HG02623 (cell line): ENCODE measurements at regions not wholly inside any gene's neighbourhood (a gene's known extent, or its start where the extent isn't known, plus 50 kb on each side); places are given as distances from the start of the nearest gene placed in this dataset.

Source experiments
- ATAC-seq: cut with Tn5 transposase; IDR thresholded peaks from one replicate; pipeline ENCODE4 v1.9.1; 2021; ENCODE audit warnings: moderate library complexity; ENCODE audit not compliant: unreplicated experiment

GRCh38 chr7:12067156-12067831, 143.8 kb upstream of the TMEM106B start:
- ATAC-seq = peak; percentile 60

- no peak for ATAC-seq
These were observed 141.3 kb upstream of the TMEM106B start for GRCh38 chr7:12069757-12070156.

- no peak for ATAC-seq
These were observed 136.2 kb upstream of the TMEM106B start for GRCh38 chr7:12074889-12075288.

DNA sequence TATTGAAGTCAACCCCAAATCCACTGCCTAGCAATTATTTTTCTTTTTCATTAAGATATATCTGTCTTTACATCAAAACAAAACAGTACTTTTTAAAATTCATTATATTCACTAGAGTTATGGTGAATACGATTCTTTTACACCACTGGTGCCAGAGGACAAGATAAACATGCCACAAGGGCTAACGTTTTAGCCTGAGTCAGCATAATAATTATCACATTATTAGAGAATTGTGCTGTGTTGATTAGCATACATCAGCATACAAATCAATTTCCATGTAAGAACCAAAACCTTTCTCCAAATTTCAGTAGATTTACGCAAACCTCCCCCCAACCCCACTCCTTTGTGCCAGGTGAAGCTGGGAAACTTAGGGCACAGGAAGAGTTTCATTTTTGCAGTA, 131.1 kb upstream of the TMEM106B start:
- ATAC-seq = no peak

DNA sequence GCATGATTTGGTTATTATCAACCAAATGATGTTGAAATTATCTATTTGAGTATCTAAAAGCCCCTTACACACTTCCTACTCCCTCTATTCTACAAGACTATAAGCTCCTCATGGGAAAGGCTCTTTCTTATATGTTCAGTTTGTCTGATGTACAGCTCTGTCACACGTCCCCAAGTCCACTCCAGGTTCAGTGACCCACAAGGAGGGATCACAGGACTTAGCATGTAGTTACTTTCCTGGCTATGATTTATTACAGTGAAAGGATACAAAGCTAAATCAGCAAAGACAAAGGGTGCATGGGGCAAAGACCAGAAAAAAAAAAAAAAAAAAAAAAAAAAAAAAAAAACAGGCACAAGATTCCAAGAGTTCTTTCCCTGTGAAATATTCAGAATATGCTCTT, 125.6 kb upstream of the TMEM106B start:
- ATAC-seq = no peak

- no peak for ATAC-seq
These were observed 120.9 kb upstream of the TMEM106B start for GRCh38 chr7:12089951-12090756.

DNA sequence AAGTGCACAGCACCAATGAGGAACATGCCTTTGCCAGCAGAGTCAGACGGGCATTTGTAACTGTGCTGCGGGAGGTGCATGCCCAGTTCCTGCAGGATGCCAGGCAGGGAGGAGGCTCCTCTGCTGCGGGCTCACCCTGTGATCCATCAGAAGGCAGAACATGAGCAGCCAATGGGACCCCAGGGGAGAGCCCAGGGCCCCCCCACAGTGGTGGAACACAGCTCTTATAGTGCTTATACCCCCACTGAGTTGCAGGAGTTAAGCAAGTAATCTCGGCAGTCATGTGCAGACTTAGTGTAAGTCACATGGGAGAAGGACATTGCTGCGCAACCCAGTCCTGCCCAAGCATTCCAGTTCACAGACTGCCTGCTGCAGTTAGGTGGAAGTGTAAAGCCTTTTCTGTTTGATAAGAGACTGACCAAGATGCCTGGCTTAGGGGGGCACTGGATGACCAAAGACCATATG, 120.3 kb upstream of the TMEM106B start:
- ATAC-seq = no peak

DNA sequence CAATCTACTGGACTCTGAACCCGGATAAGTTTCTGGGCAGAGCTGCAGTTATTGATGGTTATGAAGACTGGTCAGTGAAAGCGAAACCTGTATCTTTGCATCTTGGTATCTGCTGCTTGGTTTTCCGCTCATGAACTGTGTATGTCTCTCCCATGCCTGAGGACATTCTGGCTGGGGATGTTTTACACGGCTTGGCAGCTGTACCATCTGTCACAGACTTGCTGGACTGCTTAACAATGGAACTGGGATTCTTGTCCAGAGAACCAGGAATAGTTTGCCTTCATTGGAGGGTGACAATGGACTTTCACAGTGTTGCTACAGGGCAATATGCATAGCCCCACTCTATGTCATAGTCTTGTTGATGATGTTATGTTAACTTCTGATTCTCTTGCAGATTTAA, 119.9 kb upstream of the TMEM106B start:
- no peak for ATAC-seq

DNA sequence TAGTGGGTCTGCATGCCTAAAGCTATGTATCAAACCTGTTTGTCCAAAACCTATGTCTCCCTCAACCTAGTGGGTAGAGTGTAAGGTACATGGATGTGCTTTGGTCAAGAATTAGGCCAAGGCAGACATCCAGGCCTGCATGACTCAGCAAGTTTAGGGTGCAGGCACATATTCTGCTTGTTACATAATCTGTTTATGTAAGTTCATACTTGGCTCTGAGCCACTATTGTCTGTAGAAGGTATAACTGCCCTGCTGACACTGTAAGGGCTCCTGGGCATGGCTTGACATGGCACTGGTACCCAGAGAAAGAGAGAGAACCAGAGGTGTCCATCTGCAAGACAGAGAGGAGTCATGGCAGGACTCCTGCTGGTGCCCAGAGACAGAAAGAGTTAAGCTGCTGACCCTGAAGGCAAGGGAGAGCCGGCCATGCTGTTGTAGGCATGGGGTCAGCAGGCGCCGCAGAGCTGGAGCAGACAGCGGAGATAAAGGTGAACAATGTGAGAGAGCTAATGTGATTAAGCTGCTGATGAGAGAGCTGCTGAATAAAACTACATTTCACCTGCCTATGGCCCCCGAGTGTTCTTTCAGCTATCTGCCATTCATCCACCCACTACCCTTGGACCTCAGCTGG, 118.5 kb upstream of the TMEM106B start:
- ATAC-seq = no peak

DNA sequence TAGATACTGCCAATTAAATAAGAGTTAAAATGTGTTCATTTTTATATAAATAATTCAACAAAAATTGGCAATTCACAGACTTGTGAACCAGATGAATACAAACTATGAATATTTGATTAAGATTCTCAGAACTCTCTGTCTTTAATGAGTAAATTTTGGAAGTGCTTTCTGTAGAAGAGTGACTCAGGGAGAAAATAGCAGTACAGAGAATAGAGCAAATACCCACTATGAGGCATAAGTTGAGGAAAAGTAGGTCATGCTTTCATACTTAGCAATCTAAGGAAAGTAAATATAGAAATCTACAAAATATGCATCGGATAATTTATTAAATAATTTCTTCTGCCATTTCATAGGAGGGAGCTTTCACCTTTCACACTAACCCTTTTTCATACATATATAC, 117.7 kb upstream of the TMEM106B start:
- no peak for ATAC-seq

DNA sequence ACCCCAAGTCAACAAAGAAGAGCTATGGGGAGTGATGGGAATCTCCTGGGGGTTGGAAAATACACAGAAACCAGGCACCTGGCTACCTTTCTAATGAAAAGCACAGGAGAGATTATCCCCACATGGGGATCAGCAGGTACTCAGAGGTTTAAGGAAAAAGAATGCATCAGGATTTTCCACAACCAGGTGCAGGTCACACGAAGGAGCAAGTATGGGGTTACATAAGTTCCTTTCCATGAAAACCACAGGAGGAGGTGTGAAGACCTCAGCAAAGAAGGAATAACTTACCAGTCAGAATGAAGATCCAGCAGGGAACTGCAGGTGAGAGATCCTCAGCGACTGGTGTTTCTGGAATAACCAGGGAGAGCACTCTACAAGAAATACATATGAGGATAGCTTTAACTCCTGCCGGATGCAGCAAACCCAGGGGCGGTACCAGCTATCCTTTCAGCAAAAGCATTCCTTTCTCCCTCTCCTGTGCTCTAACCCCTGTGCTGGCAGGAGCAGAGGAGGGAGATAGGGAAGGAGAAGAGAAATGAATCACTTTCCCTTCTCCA, 116.7 kb upstream of the TMEM106B start:
- ATAC-seq = no peak

GRCh38 chr7:12102126-12102525, 109.0 kb upstream of the TMEM106B start:
- no peak for ATAC-seq

DNA sequence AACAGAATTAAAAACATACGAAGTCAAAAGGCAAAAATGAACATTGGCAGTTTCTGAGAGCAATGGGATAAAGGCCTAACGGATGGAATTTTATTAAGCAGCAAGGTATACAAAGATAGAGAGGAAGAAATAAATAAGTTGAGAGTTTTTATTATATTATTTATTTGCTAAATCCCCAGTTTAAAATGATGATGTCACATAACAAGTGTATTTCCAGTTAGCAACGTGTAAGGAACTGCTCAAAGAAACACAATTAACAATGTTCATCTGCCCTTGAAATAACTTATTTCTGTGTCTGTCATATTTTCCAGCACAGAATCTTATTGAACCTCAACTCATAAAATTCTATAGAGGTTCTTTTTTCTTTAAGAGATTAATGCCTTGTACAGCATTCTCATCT, 108.6 kb upstream of the TMEM106B start:
- no peak for ATAC-seq

DNA sequence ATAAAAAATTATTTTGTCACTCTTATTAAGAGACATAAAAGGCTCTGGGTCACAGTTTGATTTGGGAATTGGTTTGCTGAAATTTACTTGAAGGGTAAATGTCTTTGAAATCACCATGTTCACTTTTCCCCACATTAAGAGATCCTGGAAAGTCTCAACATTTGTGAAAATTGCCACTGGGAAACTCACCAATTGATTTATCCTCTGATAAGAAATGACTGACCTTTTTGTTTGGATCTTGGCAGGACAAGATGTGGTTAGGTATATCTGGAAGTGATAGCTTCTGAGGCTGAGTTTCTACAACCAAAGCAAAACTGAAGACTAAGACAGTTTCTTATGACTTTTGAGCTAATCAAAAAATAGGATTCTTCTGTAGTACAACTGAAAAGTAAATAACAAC, 107.1 kb upstream of the TMEM106B start:
- ATAC-seq = no peak

DNA sequence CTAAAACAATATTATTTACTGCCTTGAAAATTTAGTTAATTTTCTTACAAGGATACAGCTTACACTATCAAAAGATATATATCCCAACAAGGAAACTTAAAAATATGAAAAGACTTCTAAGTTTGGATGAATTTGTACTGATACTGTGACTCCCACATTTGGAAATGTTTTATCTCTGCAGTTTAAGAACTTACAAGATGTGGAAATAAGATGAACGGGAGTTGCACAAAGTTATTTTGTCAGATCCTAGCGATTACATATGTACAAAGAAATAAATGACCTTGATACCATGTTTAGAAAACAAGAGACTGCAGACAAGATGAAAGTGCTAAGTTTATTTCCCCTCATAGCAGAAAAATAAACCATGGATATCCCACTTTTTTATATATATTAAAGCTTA, 103.7 kb upstream of the TMEM106B start:
- no peak for ATAC-seq

DNA sequence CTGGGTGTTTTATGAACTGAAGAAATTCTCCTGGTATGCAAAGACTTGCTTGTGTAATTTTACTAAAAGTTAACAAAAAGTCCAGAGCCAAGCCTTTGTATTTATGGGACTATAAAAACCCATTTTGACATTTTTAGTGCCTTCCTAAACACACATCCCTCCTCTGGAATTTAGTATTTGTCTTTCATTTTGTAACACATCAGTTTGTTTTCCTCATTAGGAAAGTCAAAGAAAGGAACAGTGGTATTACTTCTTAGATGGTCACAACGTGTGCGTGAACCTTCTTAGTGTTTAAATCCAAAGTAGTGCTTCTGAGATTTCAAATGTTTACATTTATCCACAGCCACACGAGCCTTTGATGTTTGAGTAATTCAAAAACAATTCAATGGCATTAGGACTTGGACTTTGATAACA, 103.2 kb upstream of the TMEM106B start:
- ATAC-seq = no peak

GRCh38 chr7:12110425-12110824, 100.7 kb upstream of the TMEM106B start:
- no peak for ATAC-seq

DNA sequence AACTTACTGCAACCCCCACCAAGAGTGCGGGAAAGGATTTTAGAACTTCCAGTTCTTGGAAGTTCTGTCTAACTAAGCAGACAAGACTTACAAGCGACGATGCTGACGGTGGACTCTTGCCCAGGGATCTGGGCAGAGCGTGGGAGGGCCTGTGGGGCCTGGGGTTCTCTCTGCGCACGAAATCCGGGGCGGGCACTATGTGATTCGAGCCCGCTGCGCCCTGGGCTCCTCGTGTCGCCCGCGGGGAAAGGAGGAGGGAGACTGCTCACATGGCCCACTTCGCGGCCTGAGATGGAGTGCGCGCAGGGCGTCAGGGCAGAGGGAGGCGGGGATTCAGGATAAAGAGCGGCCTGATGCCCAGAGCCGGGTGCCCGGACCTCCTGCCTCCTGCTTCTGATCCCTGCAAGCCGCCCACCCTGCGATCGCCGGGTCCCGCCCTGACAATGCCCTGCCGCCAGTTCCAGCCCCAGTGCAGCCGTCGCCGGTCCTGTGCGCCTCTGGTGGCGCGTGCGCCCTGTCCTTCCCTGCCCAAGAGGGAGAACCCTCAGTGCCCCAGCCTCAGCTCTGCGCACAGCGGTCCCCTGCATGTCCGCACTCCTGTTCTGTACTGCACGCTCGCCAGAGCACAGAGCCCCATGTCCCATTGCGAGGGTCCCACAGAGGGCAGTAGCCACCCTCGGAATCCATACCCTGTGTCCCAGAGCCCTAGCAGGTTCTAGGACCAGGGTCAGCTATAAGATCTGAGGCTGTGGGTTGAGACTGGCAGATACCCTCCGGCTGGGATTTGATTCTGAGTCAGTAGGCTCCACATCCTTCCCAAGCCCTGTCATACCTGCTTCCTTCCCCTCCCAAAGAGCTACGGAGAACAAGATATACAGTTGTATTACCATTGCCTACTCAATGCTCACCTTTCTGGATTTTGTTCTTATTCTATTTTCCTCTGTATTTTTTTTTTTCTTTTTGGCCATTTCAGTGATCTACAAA, 99.4 kb upstream of the TMEM106B start:
- no peak for ATAC-seq

- ATAC-seq = no peak
These were observed 93.9 kb upstream of the TMEM106B start for GRCh38 chr7:12117170-12117569.

GRCh38 chr7:12119620-12120303, 91.3 kb upstream of the TMEM106B start:
- ATAC-seq = no peak
